ENCODE measurements at regions not wholly inside any gene's neighbourhood (a gene's known extent, or its start where the extent isn't known, plus 50 kb on each side); places are given as distances from the start of the nearest gene placed in this dataset.

DNA sequence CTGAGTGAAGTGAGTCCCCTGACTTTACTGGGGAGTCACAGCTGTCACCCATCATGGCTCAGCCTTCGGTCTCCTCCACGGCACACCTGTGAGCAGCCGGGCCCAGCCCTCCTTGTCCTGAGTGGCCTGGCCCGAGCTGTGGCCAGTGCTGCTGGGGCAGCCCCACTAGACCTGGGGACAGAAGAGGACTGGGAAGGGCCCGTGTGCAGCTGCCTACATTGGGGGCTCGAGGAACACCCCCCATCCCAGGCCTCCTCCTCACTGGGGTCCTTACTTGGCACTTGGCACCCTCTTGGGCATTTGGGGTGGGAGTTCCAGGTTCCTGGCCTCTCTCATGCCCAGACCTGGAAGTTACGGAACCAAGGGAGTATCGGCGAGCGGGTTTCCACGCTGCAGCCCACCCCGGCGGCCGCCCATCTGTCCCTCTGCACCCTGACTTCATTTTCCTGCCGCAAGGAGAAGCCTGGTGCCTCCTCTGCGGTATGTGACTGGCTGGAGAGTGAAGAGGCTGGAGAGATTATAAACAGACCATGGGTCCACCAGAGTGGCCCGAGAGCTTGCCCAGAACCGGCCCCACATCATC lies 179.7 kb downstream of the KIF26A start:
- TF ChIP-seq, protein P1, sequence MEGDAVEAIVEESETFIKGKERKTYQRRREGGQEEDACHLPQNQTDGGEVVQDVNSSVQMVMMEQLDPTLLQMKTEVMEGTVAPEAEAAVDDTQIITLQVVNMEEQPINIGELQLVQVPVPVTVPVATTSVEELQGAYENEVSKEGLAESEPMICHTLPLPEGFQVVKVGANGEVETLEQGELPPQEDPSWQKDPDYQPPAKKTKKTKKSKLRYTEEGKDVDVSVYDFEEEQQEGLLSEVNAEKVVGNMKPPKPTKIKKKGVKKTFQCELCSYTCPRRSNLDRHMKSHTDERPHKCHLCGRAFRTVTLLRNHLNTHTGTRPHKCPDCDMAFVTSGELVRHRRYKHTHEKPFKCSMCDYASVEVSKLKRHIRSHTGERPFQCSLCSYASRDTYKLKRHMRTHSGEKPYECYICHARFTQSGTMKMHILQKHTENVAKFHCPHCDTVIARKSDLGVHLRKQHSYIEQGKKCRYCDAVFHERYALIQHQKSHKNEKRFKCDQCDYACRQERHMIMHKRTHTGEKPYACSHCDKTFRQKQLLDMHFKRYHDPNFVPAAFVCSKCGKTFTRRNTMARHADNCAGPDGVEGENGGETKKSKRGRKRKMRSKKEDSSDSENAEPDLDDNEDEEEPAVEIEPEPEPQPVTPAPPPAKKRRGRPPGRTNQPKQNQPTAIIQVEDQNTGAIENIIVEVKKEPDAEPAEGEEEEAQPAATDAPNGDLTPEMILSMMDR (IDR thresholded peaks at IDR 0.05; ENCODE audit: borderline replicate concordance, extremely low read depth, low read length, poor library complexity, severe bottlenecking): no peak
- no peak for TF ChIP-seq EZH2 (IDR thresholded peaks at IDR 0.05; ENCODE audit: borderline replicate concordance, low read depth, low read length, severe bottlenecking)
